AG08395 (cell line): ENCODE measurements at regions not wholly inside any gene's neighbourhood (a gene's known extent, or its start where the extent isn't known, plus 50 kb on each side); places are given as distances from the start of the nearest gene placed in this dataset.
A peak's percentile ranks its signal among the peaks of the same experiment; 100 is the strongest.
"Not testable (repeated sequence)": the region's sequence is repeated elsewhere in the genome, so short reads cannot be mapped to it uniquely, and the experiment has no call there.

Experiments used
- DNase-seq: peaks from one replicate; pipeline ENCODE4 v3.0.0; 2012; ENCODE audit warnings: mixed read lengths, low spot score

GRCh38 chr6:151154418-151154817, 85.3 kb upstream of the AKAP12 start:
- peak; percentile 40 for DNase-seq

- no peak for DNase-seq
Measured at GRCh38 chr6:151155095-151155494, 84.7 kb upstream of the AKAP12 start.

DNA sequence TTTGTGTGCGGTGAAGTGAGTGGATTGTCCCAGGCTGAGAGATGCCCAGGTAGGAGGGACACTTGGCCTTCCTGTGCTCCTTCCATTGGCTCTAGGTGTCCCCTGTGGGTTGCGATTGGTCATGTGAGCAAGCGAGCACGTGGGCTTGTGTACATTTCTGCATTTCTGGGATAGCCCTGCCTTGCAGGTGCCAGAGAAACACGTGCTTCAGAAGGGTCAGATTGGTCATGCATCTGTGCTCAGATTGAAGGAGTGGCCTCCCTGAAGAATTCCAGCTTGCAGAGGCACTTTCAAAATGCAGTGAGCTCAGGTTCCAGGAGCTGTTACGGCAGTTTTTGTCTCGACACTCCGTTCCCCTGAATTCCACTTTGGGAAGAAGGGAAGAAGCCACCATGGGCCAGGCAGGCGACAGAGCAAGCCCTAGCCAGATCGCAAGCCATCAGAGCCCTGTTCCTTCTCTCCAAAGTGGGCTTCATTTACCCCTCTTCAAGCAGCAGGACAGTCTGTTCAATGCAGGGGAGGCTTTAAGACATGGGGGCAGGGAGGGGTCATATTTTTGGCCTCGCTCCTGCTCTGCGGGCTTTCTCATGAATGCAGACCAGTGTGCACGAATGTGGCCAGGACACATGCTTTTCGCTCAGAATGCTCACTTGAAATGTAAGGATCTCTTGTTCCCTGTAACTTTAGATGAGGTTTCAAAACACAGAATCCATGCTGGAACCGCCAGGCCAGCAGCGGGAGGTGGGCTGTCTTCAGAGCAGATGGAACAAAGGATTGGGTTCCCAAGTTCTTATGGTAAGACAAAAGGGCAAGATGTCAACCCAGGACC, 78.6 kb upstream of the AKAP12 start:
- DNase-seq = no peak

DNA sequence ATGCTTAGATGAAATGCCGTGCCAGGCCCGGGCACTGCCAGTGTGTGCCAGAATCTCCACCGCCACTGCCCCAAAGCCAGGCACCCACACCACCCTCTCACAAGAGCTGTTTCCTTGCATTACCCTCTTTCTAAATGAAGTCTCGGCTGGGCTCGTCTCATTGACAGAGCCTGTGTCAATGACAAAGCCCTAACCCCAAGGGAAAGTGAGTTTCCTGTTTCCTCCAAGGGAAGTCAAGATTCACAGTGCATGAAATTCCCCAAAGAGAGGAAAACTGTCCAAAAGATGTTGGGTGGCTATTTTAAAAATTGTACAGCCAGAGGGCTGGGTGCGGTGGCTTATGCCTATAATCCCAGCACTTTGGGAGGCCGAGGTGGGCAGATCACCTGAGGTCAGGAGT, 75.4 kb upstream of the AKAP12 start:
- no peak for DNase-seq

DNA sequence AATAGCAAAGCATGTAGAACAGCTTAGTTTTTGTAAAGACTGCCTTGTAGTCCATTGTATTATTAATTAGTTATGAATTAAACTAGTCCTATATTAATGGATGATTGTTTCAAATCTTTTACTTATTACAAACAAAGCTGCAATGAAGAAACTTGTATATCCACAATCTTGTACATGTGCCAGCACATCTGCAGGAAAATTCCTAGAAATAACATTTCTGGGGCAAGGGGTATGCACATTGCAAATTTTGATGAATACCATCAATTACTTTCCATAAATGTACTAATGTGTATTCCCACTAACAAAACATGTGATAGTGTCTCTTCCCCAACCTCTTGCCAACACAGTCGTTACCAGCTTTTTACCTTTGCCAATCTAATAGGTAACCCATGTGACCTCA, 73.6 kb upstream of the AKAP12 start:
- DNase-seq = no peak

DNA sequence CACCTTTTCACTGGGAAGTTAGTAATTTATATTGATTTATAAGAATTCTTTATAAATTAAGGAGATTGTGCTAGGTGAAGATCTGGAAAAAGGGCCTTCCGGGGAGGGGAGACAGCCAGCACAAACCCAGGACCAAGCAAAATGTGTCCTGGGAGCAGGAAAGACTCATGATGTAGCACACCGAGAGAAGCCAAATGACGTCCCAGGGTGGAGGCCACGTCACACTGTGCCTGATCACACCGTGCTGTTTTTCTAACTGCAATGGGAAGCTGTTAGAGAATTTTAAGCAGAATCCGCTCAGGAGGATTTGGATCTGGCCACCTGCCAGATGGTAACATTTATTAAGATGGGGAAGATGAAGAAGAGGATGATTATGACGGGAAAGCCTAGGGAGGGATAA, 72.7 kb upstream of the AKAP12 start:
- DNase-seq = no peak

GRCh38 chr6:151170622-151171246, 69.0 kb upstream of the AKAP12 start:
- no peak for DNase-seq

DNA sequence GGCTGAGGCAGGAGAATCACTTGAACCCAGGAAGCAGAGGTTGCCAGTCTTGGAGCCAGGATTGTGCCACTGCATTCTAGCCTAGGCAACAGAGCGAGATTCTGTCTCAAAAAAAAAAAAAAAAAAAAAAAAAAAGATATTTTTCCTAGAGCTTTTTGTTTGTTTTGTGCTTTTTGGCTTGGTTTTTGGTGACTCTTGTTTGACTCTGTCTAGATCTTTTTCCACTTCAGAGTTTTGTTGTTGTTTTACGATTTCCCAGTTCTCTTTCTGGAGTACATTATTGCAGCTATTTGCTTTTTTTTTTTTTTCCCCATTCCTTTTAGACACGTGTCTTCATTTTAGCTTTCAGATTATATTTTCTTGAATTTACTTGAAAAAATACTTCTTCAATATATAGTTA, 67.0 kb upstream of the AKAP12 start:
- DNase-seq = no peak

- DNase-seq = no peak
Measured at GRCh38 chr6:151175662-151176445, 63.9 kb upstream of the AKAP12 start.

GRCh38 chr6:151176911-151177770, 62.6 kb upstream of the AKAP12 start:
- DNase-seq = no peak

DNA sequence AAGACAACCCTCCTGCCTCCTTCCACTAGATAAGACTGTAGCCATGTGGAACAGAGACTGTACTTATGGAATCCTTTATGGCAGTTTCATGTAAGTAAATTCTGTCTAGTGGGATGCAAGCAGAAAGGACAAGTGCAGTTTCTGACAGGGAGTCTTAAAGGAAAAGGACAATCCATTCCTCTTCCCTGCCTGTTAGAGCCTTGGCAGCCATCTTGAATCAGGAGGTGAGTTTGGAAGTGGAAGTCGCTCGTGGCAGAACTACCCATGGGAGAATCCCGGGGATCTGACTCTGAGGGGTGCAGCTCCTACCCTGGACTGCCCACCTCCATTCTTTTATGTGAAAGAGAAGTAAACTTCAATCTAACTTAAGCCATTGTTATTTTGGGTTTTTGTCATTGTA, 61.4 kb upstream of the AKAP12 start:
- no peak for DNase-seq

DNA sequence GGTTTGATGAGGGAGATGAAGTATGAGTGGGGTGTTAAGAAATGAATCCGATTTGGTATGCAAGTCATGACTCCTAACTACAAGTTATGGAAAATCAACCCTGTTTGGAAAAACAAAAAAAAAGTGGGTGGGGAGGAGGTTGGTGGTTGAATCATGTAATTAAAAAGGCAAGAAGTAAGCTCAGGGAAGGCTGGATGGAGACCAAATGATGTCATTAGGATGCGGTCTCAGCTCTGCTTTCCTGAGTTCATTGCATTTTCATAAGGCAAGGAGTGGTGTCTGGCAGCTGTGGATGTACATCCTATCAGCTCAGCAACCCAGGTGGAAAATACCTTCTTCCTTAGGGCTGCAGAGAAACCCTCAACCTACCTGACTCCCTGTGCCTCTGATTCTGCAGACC, 60.4 kb upstream of the AKAP12 start:
- DNase-seq = peak; percentile 62

- no peak for DNase-seq
Measured at GRCh38 chr6:151180330-151181048, 59.3 kb upstream of the AKAP12 start.

DNA sequence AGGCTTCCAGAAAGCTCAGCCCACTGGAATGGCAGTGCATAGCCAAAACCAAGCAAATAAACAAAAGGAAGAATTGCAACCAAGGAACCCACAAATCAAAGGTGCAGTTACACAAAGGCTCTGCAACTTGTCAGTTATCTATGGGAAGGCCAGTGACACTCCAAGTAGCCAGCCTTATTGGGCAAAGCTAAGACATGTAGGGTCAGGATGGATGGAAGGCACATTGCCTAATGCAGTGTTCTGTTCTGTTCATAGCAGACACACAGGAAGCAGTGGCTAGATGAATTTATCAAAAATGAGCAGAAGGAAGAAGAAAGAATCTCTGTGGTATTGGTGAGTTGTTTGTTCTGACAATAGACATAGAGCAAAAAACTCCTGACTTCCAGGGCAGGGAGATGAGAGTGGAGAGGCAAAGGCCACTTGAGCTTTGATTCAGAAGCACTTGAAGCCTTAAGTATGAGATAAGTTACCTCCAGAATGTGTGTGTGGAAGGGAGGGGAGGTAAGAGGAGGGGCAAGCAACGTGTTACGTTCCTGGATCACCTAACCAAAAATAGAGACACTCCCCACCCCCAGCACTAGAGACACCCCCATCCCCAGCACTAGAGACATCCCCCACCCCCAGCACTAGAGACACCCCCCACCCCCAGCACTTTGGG, 57.9 kb upstream of the AKAP12 start:
- no peak for DNase-seq

- DNase-seq = not testable (repeated sequence)
Measured at GRCh38 chr6:151182958-151183357, 56.8 kb upstream of the AKAP12 start.

DNA sequence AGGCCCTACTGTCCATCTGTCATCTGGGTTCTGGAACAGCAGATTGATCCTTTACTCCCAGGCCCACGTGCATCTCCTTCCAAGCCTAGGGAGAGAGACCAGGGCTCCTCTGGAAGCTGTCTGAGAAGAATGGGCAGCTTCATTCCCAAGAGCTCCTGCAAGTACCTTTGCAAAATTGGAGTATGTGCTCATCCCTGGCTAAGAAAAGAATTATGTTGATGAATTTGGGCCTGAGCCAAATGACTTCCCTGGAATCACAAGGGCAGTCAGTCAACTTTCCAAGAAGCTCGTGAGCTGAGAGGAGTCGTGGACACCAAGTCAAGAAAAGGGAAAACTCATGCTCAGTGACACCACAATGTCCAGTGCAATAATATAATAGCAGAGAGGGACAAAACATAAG, 54.6 kb upstream of the AKAP12 start:
- DNase-seq = no peak

DNA sequence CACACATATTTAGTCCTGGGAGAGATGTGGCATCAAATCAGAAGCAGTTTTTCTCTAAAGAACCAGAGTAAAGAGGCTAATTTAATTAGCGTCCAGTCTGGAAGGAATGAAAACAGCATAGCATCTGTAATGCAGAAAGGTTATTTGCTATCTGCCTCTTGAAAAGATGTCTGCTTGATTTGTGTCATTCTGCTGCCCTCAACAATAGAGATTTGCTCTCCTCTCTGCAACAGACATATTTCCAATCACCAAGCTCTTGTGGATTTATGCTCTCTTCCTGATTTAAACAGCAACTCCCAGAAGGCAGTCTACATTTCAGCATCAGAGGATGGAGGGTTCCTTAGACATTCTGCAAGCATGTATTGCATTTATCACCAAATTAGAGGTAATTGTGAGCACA, 53.5 kb upstream of the AKAP12 start:
- DNase-seq = no peak

DNA sequence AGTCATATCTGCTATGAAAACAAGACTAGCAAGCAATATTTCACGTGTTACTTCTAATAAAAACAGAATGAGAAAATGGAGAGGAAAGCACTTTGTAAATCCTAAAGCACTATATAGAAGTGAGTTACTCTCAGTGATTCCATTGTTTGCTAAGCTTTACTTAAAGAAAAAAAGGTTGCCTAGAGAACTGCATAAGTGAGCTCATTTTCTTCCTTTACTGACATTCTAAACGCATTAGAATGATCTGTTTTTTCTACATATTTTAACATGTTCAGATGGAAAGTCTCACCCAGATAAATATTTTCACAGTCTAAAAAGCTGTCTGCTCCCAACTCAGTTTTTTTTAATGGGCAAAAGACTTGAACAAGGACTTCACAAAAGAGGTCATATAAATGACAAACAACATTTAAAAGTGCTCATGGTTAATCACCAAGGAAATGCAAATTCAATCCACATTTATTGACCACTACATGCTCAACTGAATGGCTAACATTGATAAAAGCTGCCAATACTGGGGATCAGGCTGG, 52.9 kb upstream of the AKAP12 start:
- no peak for DNase-seq
